GM18858 (cell line): ENCODE measurements at regions not wholly inside any gene's neighbourhood (a gene's known extent, or its start where the extent isn't known, plus 50 kb on each side); places are given as distances from the start of the nearest gene placed in this dataset.

Experiments used
- ATAC-seq: cut with Tn5 transposase; IDR thresholded peaks from one replicate; pipeline ENCODE4 v1.9.1; 2021; ENCODE audit not compliant: unreplicated experiment

GRCh38 chr3:76869726-76870384 is 170.0 kb upstream of the ROBO2 start:
- no peak for ATAC-seq

DNA sequence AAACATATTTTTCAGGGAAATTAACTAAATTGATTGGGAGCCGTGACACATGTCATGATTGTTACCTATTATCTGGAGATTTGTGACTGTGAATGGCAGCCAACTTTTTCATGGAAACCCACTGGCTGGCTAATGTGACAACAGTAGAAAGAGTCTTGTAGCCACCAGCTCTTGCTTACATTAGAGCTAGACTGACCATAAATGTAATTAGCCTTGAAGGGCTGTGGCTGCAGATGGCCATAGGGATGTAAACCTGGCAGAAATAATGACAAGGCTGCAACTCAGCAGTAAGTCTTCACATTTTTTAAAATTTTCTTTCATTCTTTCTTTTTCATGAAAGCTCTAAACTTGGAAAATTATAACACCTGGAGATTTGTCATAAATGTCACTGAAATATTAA is 168.2 kb upstream of the ROBO2 start:
- ATAC-seq: no peak

DNA sequence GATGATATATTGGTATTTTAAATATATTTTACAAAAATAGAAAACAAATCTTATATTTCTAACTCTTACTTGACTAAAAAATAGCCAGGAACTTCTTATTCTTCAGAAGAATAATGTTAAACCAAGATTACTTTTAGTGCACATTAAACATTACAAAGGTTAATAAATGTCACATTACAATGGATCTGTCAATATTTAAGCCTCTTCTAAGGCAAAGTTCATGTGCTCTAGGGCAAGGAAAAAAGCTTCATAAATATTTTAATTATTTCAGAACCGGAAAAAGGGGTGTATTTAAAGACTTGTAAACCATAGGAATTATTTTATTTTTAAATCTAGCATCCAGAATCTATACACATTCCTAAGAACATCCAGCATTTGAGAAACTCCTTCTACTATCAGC is 166.9 kb upstream of the ROBO2 start:
- no peak for ATAC-seq

DNA sequence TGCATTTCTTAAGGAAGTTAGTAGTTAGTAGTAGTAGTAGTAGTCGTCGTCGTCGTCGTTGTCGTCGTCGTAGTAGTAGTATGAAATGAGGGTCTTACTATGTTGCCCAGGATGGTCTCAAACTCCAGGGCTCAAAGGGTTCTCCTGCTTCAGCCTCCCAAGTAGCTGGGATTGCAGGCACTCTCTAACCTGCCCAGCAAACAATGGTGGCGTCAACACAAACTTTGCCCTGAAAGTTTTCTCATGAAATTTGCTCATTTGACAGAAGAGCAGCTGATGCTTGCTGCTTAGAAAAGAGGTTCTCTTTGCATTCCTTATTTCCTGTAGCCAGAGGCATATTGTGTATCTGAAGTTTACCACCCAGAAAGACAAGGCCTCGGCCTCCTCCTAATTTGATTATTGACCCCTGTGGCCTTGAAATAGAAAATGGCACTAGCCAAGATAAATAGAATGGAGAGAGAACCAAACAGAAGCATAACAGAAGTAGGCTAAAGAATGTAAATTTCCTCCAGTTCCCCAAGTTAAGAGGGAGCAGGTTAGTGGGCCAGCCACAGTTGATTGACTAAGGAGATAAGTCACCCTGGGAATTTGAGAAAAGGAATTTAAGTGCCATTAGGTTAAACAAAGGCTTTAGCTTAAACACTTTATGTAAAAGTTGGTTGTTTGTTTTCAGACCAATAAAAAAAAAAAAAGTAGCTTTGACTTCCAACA is 166.2 kb upstream of the ROBO2 start:
- ATAC-seq: no peak

GRCh38 chr3:76879959-76880358 is 159.9 kb upstream of the ROBO2 start:
- no peak for ATAC-seq

DNA sequence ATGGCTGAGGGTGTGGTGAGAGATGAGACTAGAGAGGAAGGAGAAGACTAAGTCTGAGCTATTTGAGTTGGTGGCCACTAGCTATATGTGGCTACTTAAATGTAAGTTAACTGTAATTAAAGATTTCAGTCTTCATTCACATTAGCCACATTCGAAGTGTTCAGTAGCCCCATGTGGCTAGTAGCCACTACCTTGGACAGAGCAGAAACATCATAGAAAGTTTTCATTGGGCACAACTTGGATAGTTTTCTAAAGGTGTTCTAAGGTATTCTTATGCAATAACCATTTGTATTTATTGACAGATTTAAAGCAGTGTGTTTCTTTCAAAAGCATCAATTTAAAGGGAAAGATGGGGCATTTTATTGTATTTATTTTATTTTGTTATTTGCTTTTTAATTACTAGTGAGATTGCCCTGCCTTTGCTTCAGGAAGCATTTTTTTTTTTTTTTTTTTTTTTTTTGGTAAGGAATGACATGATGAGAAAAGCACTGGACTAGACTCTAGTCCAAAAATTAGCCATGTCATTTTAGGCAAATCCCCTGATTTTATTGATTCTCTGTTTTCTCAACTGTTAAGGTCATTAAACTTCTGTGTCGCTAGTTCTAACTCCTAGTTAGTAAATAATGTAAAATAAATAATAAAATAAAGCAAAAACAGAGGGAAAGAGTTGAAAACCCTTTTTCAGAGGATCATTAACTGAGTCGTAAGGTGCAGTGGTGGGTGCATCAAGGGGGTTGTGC is 153.0 kb upstream of the ROBO2 start:
- no peak for ATAC-seq

GRCh38 chr3:76888856-76889255 is 151.0 kb upstream of the ROBO2 start:
- no peak for ATAC-seq

DNA sequence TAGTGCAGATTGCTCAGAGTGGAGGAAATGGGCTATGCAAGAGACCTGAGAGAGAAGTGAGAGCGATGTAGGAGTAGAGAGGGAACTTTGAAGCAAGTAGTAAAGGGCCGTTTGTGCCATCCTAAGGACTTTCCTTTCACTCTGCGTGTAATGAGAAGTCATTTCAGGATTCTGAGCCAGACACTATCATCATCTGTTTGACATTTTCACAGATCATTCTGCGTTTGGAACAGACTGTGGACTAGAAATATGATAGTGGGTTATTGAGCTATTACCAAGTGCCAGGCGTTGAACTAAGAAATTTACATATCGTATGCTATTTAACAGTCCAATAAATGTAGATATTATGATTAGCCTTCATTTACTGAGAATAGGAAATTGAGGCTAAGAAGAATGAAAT is 150.0 kb upstream of the ROBO2 start:
- ATAC-seq: no peak

DNA sequence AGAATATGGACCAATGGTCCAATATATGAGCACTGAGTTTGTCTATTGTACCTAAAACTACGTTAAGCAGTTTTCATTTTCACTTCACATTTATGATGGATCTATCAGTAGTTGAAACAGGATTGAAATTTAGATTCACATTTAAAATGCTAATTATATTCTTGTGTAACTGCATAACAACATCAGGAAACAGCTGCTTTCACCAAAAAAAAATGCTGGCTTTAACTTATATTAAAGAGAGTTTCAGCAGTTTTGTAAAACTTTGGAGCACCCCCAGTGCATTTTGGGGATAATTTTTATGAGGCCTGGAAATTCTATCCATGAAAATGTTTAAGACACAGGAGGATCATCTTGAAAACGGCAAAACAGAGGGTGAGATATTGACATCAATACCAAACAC is 142.8 kb upstream of the ROBO2 start:
- ATAC-seq: no peak

GRCh38 chr3:76900596-76900995 is 139.3 kb upstream of the ROBO2 start:
- no peak for ATAC-seq

GRCh38 chr3:76908156-76908555 is 131.7 kb upstream of the ROBO2 start:
- no peak for ATAC-seq

GRCh38 chr3:76912841-76913383 is 127.0 kb upstream of the ROBO2 start:
- ATAC-seq: no peak

- no peak for ATAC-seq
Measured at GRCh38 chr3:76917436-76917835, 122.5 kb upstream of the ROBO2 start.

GRCh38 chr3:76920511-76920910 is 119.4 kb upstream of the ROBO2 start:
- ATAC-seq: no peak

DNA sequence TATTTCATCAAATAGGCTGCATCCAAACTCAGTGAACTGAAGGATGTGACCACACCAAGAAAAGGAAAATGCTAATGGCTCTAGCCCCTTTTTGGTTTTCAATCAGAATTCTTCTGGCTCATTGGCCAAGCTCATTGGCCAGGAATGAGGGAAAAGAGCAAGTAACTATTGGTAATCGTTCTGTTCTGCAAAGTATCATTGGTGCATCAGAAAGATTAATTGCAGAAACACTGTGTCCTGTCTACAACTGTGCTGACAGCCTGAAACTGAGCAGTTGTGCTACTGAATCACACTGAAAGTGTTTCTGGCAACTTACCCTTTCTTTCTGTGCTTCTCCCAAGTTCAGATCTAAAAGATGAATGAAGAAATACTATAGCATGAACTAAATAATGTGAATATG is 116.4 kb upstream of the ROBO2 start:
- ATAC-seq: no peak

- ATAC-seq: no peak
Measured at GRCh38 chr3:76930712-76931111, 109.2 kb upstream of the ROBO2 start.

DNA sequence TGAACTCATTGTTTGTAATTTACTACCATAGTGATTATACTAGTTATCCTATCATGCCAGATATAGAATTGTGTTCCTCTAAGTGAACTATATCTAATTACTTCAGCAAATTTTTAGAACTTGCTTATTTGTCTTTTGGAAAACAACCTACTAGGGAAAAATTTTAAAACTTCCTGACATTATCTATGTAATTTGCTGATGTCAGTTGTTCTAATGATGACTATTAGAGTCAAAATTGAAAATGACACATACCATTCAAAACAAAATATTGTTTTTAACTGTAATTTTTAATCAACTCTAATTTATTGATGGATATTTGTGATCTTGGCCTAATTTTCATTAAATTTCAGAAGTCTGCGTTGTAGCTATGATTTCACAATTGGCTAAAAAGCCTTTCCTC is 106.7 kb upstream of the ROBO2 start:
- no peak for ATAC-seq

GRCh38 chr3:76938962-76939361 is 100.9 kb upstream of the ROBO2 start:
- no peak for ATAC-seq

DNA sequence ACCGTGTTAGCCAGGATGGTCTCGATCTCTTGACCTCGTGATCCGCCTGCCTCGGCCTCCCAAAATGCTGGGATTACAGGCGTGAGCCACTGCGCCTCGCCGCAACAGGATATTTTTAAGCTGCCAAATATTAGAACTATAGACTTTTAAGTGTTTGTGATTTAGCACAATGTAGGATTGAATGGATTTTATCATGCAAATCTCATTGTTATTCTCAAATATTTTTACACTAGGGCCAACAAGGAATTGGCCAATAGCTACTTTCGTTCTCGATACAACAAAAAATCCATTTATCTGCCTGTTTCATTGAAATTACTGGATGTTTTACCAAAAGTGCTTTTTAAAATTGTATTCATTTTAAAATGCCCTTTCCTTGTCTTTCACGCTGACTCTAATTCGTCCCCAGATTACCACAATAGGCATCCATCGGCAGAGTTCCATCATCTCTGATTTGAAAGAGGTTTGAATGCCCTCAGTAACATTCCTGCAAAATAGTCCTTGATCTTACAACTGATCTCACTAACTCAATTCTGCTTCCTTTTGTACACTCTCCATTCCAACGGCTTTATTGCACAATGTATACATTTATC is 99.6 kb upstream of the ROBO2 start:
- ATAC-seq: no peak

- no peak for ATAC-seq
Measured at GRCh38 chr3:76941376-76941775, 98.5 kb upstream of the ROBO2 start.

DNA sequence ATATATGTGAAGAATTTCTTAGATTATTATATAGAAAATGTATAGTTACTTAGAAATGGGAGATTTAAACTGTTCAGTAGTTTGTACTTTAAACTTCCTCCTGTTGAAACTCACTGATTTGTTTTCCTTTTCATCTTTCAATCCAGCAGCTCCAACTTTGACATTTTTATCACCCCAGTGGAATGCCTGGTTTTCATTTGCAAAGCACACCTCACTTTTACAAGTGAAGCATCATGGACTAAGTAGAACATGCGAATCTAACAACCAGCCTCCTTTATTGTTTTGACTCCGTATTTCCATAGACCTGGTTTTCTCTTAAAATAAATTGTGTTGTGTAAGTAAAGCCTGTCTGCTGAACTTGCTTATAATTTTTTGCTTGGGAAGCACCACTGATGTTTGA is 97.8 kb upstream of the ROBO2 start:
- no peak for ATAC-seq

GRCh38 chr3:76943058-76943457 is 96.8 kb upstream of the ROBO2 start:
- no peak for ATAC-seq
